Right lung (tissue), 2 donors: ENCODE measurements at regions not wholly inside any gene's neighbourhood (a gene's known extent, or its start where the extent isn't known, plus 50 kb on each side); places are given as distances from the start of the nearest gene placed in this dataset.

Source experiments
- DNase-seq, 2 donors: peaks; one replicate each; pipeline ENCODE4 v3.0.0-alpha.2; 2013

GRCh38 chr10:44853796-44854195, 57.3 kb upstream of the TMEM72 start:
- no peak for DNase-seq

GRCh38 chr10:44854693-44855350, 56.3 kb upstream of the TMEM72 start:
- DNase-seq, result no peak

GRCh38 chr10:44856696-44857095, 54.4 kb upstream of the TMEM72 start:
- no peak for DNase-seq

- no peak for DNase-seq
These were observed 53.6 kb upstream of the TMEM72 start for GRCh38 chr10:44857363-44858016.

GRCh38 chr10:44858017-44858371, 53.1 kb upstream of the TMEM72 start:
- no peak for DNase-seq

GRCh38 chr10:44858988-44859387, 52.1 kb upstream of the TMEM72 start:
- no peak for DNase-seq

- no peak for DNase-seq
These were observed 51.4 kb upstream of the TMEM72 start for GRCh38 chr10:44859546-44860285.

- DNase-seq, result no peak
These were observed 50.1 kb upstream of the TMEM72 start for GRCh38 chr10:44860811-44861736.
